CD4-positive, alpha-beta T cell treated with Interleukin-6 for 4 hours (primary cell): ENCODE measurements at regions not wholly inside any gene's neighbourhood (a gene's known extent, or its start where the extent isn't known, plus 50 kb on each side); places are given as distances from the start of the nearest gene placed in this dataset.
"Not testable (repeated sequence)": the region's sequence is repeated elsewhere in the genome, so short reads cannot be mapped to it uniquely, and the experiment has no call there.

Experiments used
- DNase-seq: peaks from one replicate; pipeline ENCODE4 v3.0.0-alpha.2; 2020; ENCODE audit warnings: mixed read lengths

GRCh38 chr2:36035137-36035536, 320.4 kb upstream of the CRIM1 start:
- DNase-seq, result no peak

- DNase-seq, result no peak
Observed at GRCh38 chr2:36032046-36032445, 323.5 kb upstream of the CRIM1 start.

- DNase-seq, result no peak
Observed at GRCh38 chr2:36031471-36031870, 324.1 kb upstream of the CRIM1 start.

GRCh38 chr2:36027616-36028015, 328.0 kb upstream of the CRIM1 start:
- no peak for DNase-seq

GRCh38 chr2:36013064-36013463, 342.5 kb upstream of the CRIM1 start:
- no peak for DNase-seq

GRCh38 chr2:36006444-36006843, 349.1 kb upstream of the CRIM1 start:
- no peak for DNase-seq

GRCh38 chr2:36002941-36003340, 352.6 kb upstream of the CRIM1 start:
- no peak for DNase-seq

- no peak for DNase-seq
Observed at GRCh38 chr2:35997488-35997887, 358.1 kb upstream of the CRIM1 start.

- no peak for DNase-seq
Observed at GRCh38 chr2:35989503-35989902, 366.1 kb upstream of the CRIM1 start.

- DNase-seq, result no peak
Observed at GRCh38 chr2:35989040-35989439, 366.5 kb upstream of the CRIM1 start.

GRCh38 chr2:35986871-35987270, 368.7 kb upstream of the CRIM1 start:
- DNase-seq, result no peak

GRCh38 chr2:35978218-35978617, 377.4 kb upstream of the CRIM1 start:
- DNase-seq, result no peak

- DNase-seq, result no peak
Observed at GRCh38 chr2:35976611-35977010, 379.0 kb upstream of the CRIM1 start.

GRCh38 chr2:35973737-35974132, 381.8 kb upstream of the CRIM1 start:
- DNase-seq, result no peak

GRCh38 chr2:35973132-35973736, 382.3 kb upstream of the CRIM1 start:
- peak; percentile 2 for DNase-seq

- no peak for DNase-seq
Observed at GRCh38 chr2:35963824-35964223, 391.8 kb upstream of the CRIM1 start.

- DNase-seq, result no peak
Observed at GRCh38 chr2:35963357-35963756, 392.2 kb upstream of the CRIM1 start.

GRCh38 chr2:35962585-35963146, 392.9 kb upstream of the CRIM1 start:
- no peak for DNase-seq

GRCh38 chr2:35960596-35960995, 395.0 kb upstream of the CRIM1 start:
- no peak for DNase-seq

- DNase-seq, result not testable (repeated sequence)
Observed at GRCh38 chr2:35957053-35957452, 398.5 kb upstream of the CRIM1 start.

- no peak for DNase-seq
Observed at GRCh38 chr2:35946478-35946877, 409.1 kb upstream of the CRIM1 start.

GRCh38 chr2:35938838-35939237, 416.7 kb upstream of the CRIM1 start:
- no peak for DNase-seq

GRCh38 chr2:35933031-35933430, 422.5 kb upstream of the CRIM1 start:
- no peak for DNase-seq

- DNase-seq, result no peak
Observed at GRCh38 chr2:35932276-35932963, 423.2 kb upstream of the CRIM1 start.

GRCh38 chr2:35931626-35932025, 424.0 kb upstream of the CRIM1 start:
- DNase-seq, result no peak
